Kidney tubule cell (primary cell): ENCODE measurements at regions not wholly inside any gene's neighbourhood (a gene's known extent, or its start where the extent isn't known, plus 50 kb on each side); places are given as distances from the start of the nearest gene placed in this dataset.
A peak's percentile ranks its signal among the peaks of the same experiment; 100 is the strongest.

Experiments used
- DNase-seq: peaks from one replicate; pipeline ENCODE4 v3.0.0-alpha.2; 2018; ENCODE audit warnings: low spot score

DNA sequence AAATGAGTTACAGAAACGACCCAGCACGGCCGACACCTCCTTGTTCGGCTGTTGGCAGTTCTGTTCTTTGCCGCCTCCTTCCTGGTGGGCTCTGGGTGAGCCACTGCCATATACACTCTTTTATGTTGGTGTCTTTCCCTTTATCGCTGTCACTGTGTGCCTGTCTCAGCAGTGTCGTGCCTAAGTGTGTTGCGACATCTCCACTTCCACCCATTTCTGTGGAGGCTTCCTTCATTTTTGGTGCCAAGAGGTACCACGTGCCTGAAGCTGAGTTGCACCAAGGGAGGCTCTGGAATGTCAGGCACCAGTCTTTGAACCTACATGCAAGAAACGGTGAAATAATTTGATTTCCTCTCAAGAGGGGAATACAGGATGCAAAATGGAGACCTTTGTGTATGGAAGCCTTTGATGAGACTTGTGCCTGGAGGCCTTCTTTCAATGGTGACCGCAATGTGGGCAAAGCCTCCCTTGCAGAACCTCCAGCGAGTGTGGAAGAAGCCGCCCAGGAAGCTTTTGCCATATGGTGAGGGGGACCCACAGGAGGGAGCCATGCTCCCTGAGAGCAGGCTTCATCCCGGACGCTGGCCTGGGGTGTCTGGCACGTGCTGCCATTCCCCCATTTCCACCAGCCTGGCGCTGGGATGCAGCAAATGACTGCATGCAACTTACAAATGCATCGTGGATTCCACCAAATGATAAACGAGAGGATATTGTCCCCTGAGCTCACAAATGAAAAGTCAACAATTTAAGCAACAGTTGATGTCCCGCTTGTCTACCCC lies 136.2 kb downstream of the TEX29 start:
- no peak for DNase-seq

GRCh38 chr13:111458001-111458531 lies 137.6 kb downstream of the TEX29 start:
- DNase-seq = no peak

DNA sequence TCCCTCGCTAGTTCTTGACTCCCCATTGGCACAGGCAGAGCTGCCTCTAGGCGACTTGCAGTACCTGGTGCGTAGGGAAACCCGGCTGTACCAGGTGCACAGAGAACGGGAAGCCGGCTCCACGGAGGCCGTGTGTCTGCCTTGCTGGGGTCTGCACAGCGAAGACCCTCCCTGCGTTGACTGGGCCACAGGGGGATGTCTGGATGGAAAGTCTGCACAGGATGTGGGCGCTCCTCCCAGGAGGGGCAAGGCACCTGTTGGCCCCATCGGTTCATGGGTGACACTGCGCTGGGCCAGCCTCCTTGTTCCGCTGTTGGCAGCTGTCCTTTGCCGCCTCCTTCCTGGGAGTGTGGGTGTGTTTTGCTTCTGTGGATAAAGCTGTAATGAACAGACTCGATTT lies 138.3 kb downstream of the TEX29 start:
- no peak for DNase-seq

- no peak for DNase-seq
Observed at GRCh38 chr13:111459803-111460547, 139.5 kb downstream of the TEX29 start.

DNA sequence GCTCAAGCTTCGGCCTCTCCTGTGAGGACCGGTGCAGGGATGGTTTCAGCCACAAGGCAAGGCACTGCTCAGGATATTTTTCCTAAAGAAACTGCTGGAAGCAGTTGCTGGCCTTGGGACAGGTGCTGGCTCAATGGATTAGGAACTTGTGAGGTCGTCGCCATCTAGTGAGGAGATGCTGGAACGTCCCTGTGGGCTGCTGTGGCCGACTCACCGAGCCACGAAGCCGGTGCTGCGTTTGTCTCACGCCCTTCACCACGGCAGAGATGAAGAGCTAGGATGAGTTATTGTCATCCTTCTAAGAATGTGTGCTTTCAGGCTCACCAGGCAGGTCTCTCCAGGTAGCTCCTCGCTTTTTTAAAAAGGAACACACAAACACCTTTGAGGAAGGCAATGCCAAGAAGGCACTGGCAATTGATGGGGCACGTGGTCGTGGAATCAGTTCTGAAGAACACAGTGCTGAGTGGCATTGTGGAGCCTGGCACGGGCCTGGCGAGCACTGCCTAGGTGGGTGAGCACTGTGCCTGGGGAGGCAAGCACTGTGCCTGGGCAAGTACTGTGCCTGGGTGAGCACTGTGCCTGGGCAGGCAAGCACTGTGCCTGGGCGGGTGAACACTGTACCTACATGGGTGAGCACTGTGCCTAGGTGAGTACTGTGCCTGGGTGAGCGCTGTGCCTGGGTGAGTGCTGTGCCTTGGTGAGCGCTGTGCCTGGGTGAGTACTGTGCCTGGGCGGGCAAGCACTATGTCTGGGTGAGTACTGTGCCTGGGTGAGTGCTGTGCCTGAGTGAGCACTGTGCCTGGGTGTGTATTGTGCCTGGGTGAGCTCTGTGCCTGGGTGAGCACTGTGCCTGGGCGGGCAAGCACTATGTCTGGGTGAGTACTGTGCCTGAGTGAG lies 140.4 kb downstream of the TEX29 start:
- DNase-seq = peak; percentile 44

DNA sequence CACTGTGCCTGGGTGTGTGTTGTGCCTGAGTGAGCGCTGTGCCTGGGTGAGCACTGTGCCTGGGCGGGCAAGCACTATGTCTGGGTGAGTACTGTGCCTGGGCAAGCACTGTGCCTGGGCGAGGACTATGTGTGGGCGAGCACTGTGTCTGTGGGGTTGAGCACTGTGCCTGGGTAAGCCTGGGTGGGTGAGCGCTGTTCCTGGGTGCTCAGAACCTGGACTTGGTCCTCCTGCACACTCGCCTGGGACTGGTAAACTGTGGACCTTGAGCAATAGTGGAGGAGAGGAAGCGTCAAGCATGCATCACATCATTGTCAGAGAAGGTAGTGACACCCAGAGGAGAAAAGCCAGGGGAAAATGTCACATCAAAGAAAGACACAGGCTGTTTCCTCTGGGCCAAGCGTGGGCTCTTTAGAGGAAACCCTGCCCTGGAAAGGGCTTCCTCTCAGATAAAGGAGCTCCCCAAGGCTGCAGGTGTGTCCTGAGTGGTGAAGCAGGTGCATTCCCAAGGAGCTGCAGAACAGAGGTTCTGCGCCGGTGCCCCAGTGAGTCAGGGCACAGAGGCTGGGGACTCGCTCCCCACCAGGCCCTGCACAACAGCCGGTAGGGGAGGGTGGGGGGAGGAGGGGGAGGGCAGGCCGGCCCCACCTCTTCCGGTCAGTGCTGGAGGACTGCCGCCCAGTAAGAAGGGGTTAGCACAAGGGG lies 141.2 kb downstream of the TEX29 start:
- DNase-seq = no peak

- DNase-seq = no peak
Observed at GRCh38 chr13:111462221-111462764, 141.9 kb downstream of the TEX29 start.

DNA sequence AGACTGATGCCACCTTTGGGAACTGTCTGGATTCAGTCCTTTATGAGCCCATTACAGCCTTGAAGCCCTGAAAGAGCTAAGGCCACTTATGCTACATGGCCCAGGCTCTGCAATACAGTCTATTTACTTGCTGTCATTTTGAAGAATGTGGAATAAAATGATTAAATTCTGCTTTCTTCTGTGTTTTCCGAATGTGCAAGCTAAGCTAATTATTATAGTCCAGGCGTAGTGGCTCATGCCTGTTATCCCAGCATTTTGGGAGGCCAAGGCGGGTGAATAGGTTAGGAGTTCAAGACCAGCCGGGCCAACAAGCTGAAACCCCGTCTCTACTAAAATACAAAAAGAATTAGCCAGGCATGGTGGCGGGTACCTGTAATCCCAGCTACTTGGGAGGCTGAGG lies 142.5 kb downstream of the TEX29 start:
- DNase-seq = no peak

DNA sequence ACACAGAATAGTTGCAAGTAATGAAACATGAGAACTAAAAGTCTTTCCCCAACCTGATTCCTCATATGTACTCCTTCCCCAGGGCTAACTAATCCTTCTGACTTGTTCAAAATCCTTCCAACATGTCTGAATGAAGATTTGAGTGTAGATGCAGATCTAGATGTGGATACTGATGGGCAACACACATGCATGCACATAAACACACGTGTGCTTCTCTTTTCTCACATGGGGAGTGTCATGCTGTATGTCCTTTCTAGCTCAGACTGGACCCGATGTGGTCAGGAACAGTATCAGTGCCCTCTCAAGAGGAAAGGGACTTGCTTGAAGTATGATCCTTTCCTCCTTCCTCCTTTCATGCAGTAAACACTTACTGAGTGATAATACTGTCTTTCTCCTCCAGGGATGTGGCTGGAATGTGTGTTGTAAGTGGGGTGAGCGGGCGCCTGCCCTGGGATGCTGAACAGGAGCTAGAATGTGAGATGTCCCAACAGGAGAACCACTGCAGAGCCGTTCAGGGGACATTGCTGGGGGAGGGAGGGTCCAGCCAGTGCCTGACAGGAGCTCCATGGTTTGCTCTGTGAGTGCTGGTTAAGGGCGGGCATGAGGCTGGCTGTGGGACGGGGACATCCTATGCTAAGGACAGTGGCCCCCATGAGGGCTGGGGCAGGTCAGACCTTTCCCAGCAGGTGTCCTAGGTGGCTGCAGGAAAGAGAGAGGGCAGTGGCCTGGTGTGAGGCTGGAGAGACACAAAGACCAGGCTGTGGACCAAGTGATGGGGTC lies 146.9 kb downstream of the TEX29 start:
- no peak for DNase-seq

- no peak for DNase-seq
Observed at GRCh38 chr13:111468037-111468959, 147.9 kb downstream of the TEX29 start.

- no peak for DNase-seq
Observed at GRCh38 chr13:111469450-111469849, 149.0 kb downstream of the TEX29 start.

- no peak for DNase-seq
Observed at GRCh38 chr13:111469916-111470506, 149.6 kb downstream of the TEX29 start.

- no peak for DNase-seq
Observed at GRCh38 chr13:111470933-111471332, 150.5 kb downstream of the TEX29 start.

- no peak for DNase-seq
Observed at GRCh38 chr13:111472083-111472482, 151.6 kb downstream of the TEX29 start.

GRCh38 chr13:111472559-111473460 lies 152.4 kb downstream of the TEX29 start:
- DNase-seq = no peak

- DNase-seq = peak; percentile 62
Observed at GRCh38 chr13:111474136-111475002, 153.9 kb downstream of the TEX29 start.

GRCh38 chr13:111475488-111475887 lies 155.0 kb downstream of the TEX29 start:
- DNase-seq = no peak
